ENCODE measurements at regions not wholly inside any gene's neighbourhood (a gene's known extent, or its start where the extent isn't known, plus 50 kb on each side); places are given as distances from the start of the nearest gene placed in this dataset.
A peak's percentile ranks its signal among the peaks of the same experiment; 100 is the strongest.

DNA sequence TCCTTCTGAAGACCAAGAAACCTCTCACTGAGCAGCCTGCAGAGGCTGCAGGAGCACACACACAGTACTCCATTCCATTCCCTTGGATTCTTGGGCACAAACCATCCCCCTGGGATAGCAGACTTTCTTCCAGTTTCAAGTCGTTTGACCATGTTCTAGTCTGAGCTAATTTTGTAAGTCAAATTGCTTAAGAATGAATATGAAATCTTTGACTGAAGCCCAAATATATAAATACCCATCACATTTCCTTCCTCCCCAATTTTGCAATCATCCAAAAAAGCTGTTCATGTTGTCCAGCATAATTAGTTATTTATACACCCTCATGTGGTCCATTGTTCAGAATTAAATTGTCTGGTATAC lies 231.2 kb upstream of the TPRG1 start:
- no peak for DNase-seq

DNA sequence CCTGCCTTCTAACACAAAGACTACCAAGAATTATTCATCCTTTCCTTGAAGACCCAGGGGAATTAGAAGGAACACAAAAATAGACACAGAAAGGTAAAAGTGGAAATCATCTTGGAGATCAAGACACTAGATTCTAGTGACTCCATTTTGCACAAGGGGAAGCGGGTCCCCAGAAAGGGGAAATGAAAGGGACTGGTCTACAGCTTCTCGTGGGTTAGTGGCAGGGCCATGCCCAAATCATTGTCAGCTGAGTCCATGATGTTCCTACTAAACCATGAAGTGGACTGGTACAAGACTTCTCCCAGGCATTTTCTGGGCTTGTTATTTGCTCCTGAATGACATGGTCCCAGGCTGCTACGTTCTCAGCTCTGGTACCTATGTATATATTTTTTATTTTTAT lies 230.7 kb upstream of the TPRG1 start:
- no peak for DNase-seq

DNA sequence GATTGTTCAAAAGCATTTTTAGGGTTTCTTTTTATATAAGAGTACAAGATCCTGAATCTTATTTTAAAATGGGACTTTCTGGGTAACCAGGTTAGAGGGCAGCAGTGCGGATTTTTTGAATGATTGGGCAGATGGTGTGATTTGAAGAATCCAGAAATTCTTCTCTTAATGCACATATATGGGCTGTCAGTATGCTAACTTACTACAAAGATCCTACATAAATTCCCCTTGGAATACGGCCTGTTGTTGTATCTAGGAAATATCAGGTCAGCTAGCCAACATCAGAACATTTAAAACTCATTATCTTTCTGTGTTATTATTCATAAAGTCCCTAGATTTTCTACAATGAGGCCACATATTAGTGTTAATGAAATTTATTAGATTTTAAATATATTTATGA lies 229.6 kb upstream of the TPRG1 start:
- DNase-seq: no peak

DNA sequence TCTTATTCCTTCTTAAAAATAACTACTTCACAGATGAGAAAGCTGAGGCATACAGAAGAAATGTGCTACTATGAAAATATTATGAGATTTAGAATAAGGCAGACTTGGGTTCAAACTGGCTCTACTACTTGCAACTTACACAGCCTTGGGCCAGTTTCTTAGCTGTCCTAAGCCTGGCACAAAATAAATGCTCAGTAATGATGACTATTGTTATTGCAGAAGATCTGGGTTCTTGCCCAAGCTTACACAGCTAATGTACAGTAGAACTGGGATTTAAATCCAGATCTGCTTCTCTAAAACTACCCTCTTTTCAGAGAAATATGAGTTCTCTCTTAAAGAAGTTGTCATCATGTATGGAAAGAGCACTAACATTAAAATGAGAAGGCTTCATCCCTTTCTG lies 228.2 kb upstream of the TPRG1 start:
- no peak for DNase-seq

DNA sequence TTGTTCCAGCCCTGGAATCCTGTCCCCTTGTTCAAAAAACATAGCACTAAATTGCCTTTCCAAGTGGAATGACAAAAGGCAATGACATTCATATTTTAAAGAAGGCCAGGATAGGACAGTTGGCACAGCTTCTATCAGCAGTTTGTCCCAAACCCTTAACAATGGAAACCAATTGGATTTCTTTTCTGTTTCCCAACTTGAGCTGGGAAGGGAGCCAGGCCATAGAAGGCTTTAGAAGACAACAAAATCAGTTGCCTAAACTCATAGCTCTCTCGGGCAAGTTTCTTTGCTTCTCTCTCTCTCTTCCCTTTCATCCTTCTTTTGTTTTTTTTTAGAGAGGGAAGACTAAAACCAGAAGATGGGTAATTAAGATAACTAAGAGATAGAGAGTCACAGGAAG lies 227.7 kb upstream of the TPRG1 start:
- DNase-seq: no peak

DNA sequence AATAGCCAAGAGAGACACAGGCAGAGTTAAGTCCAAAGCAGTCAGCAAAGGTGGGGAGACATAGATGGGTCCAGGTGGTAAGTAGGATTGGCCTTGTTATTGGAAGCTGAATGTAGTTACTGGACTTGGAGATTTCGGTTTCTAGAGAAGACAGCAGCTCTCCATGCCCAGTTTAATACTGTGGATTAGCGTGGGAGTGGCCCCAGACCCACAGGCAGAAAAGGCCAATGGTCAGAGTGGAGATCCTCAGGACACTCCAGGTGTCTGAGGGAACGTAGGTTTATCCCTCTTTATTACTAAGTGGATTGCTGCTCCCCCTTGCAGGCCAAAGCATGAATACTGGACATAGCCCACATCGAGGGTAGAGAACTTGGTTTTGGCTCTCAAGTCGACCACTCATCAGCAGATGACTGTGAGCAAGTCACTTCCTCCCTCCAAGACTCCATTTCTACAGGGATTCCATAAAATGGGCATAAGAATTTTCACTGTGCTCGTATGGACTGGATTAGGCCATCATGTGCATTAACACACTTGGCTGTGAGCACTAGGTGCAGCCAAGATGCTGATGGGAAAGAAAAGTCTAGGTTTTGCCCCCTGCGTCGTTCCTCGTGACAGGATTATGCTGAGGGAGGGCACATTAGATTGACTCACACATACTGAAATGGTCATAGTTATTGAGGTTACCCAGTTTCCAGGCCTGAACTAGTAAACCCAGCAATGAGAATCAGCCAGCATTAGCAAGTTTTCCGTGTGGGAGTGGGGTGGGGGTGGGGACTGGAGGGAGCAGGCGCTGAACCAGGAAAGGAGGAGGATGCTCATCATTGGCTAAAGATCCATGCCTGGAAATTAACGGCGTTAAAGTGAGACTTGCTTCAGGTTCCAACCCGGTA lies 225.2 kb upstream of the TPRG1 start:
- no peak for DNase-seq

DNA sequence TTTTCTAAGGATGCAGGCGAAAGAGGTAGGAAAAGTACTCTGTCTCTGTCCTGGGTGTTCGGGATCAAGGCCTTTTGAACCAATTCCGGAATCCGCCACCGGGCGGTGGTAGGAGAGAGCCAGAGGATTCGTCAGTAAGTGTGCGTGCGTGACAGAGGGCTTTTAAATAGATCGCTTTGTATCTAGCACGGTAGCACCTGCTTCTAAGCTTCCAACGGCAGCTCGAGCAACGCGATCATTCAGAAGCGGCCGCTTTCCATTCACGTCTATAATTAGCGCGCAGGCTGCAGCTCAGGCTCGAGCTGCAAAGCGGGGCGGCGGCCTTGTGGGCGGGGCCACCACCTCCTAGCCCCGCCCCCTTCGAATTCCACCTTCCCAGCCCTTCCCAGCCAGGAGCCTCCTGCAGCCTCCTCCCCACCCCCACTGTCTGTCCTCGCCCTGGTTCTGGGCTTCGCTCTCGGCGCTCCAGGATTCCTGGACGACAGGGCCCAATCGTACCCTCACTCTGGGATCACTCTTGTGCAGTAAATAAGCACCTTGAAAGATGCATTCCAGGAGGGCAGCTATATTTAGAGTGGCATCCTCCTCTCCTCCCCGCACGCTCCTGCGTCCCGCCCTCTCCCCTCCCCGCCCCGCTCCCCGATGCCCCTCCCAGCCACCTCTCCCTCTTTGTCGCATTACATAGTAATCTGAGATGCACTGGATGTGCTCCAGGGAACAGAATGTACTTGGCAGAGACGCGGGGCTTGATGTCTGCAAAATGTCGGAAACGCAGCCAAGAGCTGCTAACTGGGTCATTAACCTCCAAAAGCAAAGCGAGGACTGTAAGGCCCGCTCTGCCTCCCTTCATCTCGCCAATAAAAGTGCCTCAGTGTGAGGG lies 224.1 kb upstream of the TPRG1 start:
- no peak for DNase-seq

DNA sequence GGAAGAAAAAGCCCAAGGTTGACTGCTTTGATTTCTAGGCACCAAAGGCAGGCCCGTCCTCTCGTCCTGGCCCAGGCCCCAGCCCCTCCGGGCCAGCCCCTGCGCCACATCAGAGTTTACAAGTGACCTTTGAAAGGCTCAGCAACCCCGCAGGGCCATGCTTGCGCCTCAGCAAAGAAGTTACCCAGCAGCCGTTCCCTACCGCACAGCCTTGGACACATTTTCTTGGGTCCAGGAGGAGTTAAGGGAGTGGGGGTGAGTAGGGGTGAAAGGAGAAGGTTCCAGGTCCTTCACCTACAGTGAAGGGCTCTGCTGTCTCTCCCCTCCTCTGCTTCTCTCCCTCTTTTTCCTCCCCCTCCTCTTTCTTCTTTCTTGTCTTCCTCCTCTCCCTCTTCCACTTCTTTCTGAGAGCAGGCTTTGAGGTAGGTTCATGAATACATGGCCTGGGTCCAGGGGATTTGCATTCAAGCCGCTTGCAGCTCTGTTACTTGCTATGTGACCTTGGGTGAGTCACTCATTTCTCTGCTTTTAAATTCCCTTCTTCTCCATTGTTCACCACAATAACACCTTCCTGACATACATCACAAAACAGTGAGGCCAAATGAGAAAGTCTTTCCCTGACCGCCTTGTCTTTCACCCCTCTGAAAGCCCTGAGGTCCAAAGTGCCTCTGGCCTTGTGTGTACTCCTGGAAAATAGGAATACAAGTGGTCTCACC lies 223.3 kb upstream of the TPRG1 start:
- DNase-seq: no peak

DNA sequence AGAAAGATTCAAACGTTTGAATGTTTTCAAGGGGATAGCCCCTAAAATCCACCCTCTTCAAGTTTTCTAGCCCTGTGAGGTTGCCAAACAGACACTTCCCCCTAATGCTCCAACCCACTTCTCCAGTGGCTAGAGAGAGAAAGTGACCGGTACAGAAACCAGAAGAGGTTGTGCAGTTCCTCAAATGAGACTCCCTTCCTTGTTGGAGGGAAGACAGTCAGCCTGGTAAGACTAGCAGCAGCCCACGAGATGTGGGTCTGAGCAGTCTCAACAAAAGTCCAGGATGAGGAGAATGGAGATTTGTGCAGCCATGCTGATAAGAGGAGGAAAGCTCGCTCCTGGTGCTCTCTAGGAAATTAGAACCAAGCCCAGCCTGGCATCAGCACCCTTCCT lies 222.8 kb upstream of the TPRG1 start:
- DNase-seq: no peak

DNA sequence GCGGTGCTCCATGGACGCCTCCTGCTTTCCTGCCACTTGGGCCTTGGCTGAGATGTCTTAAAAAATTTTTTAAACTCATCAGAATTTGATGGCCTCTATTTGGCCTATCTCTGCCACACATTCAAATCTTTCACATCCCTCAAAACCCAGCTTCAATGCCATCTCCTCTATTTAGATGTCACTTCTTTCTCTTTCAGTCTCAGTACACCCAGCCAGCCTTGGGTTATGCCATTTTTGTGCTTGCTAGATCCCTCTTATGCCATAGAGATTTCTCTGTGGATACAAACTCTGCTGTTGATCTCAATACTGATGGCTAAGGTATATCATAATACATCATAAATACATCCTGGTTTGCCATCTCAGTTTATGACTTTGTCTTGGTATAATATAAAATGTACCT lies 222.3 kb upstream of the TPRG1 start:
- DNase-seq: no peak

DNA sequence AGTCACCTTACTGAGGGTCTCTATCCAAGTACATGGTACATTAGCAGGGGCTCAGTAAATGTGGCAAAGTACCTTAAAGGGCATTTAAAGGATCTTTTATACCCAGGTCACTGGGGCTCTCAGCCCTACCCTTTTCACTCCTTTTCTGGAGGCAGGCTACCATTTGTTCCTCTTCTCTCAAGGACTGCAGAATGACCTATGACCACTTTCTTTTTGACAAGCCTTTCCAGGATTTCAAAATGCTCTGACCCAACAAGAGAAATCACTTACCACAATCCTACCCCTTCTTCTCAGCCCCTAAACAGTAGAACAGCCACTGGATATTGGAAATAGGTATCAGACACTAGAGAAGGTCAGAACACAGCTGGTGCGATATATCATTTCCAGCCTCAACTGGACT lies 221.8 kb upstream of the TPRG1 start:
- DNase-seq: no peak

DNA sequence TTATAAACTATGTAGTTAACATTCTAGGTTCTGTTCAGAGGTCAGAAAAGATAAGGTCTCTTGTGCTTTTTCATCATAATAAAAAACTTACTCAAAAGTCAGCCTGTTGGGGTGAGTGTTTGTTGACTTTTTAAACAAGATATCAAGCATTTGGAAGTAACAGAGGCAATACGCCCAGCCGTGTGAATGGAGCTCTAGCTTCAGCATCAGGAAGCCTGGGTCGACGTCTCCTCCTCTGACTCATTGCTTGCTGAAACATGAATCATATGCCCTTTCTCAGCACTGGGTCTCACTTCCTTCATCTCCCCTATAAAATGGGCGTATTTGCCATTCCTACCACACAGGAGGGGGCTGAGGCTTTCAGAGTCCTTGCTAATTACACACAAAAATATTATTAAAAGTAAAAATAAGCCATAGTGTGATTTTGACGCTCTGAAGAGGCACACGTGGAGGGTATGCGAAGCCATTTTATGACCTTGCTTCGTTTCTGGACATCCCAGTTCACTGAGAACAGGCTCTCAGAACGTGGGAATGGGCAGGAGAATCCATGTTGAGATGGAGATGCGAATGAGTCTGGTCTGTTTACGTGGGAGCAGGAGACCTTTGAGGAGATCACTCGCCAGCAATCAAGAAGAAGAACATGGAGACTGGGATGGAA lies 220.8 kb upstream of the TPRG1 start:
- no peak for DNase-seq

DNA sequence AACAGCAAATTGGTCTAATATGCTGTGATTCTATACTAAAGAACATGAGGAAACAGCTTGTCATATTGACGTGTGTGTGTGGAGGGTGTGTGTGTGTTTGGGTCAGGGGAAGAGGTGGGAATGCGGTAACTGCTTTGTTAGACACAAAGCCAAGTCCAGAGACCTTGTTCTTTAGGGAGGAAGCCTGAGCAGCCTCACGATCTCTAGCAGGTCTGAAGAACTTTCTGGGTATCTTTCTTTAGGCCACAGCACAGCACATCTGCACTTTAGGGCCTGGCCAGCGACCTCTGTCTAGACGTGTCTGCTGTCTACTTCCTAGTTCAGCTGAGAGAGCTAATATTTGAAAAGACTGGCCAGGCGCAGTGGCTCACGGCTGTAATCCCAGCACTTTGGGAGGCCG lies 220.0 kb upstream of the TPRG1 start:
- DNase-seq: no peak

DNA sequence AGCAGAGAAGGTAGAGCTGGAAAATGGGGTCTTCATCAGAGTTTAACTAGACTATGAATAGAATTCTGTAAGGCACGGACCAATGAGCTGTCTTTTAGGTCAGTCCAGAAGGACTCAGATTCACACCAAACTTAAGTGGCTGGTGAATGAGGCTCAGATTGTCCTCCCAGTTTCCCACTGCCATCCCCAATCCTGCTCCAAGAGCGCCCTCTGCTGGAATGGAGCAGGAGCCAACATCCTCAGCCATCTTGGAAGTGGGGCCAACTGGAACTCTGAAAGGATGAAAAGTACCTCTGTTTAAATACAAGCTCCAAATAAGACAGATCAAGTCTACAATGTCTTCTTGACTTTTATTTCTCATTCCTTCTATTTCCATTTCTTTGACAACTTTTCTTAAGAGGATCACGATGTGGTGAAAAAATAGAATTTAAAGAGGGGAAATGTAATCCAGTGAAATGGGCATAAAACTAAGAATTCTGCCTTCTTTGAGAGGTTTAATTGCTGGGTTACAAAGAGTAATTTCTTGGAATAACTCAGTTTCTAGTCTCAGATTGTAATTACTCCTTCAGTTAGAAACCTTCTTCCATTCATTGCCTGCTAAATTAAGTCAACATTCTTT lies 217.1 kb upstream of the TPRG1 start:
- peak; percentile 70 for DNase-seq

DNA sequence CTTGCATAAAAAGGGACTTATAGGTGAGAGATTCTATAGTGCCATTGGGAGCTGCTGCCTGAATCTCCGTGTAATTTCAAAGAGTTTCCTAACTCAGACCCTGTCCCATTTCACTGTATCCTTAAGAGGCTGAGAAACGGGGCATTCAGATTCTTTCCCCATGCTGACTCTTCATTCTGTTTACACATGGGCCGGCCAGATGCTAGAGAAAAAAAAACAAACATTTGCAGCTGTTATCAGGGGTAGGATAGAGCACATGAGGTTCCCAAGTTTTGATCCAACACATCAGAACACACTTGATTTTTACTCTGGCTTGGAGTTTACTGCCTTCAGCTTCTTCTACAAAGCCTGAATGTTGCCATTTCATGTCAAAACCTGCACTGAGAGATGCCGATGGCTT lies 215.9 kb upstream of the TPRG1 start:
- no peak for DNase-seq

DNA sequence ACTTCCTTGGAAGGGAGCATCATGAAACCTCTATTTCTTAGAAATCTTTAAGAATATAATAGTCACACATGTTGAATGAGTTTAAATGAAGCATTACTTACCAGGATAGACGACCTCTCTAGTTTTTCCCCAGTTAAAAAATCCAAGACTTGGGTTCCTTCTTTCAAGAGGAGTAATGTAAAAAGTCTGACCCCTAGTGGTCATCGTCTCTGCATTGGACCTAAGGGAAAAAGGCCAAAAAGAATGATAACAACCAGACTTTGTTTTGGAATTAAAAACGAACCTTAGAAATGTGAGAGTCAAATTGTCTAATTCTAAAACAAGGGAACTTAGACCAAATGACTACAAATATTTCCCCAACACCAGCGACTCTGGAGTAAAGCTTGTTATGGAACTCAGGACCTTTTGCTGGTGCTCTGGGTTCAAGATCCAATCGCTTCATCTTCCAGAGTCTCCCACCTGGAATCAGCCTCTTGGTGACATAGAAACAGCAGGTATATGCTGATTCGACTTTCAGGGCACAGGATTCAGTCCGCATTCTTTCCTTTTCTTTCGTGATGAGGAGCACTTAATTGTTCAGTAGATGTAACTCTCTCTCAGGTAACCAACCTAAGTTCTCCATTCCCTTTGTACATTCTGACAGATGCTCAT lies 214.8 kb upstream of the TPRG1 start:
- no peak for DNase-seq

DNA sequence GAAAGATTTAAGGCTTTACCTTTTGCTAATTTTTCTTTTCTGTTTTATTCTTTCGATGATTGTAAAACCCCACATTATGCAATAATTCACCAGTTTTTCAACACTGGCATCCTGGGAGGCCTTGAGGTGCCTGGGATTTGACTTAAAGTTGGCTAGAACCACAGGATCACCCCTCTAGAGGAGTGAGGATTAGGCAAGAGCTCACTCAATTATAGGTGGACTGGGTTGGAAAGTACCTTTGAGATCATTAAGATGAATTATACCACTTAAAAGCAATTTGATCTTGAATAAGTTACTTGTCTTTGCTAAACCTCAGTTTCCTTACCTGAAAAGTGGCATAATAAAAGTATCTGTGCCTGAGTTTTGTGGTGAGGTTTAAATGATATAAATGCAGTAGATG lies 212.8 kb upstream of the TPRG1 start:
- DNase-seq: no peak

DNA sequence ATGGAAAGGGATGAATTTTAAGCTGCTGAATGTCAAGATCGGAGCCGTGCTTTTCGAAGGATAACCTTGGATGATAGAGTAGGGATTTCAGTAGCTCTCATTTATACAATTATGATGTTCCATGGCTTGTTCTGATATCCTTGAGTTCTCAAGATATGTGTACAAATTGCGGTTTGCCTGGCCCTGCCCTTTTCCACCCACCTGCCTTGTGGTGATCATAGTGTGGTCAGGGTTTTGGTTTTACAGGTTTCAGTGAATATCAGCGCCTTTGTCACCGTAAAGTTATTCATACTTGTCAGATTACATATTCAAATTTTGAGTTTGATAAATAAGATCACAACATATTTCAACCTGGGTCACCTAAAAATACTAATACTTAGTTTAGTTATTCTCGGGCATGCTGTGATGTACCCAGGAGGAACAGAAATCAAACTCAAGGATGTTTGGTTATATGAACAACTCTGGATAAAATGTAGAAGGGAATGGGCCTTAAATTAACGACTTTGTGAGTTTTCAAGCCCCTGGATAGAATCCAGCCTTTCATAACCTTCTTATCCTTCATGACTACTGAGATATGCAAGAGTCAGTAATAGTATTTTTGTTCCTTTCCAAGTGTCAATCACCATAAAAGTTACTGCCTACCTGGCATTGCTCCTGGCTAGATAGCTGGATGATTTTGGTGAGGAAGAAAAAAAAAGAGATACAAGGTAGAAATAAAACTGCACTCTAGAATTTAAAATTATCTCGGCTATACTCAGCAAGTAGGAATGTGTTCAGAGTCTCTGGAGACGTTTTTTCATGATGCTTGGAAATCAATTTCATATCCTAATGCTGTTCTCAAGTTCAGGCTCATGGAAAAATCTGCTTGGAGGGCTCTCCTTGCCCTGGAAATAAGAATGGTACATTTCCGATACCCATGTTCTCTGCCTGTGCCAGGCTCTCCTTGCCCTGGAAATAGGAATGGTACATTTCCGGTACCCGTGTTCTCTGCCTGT lies 209.2 kb upstream of the TPRG1 start:
- DNase-seq: no peak

DNA sequence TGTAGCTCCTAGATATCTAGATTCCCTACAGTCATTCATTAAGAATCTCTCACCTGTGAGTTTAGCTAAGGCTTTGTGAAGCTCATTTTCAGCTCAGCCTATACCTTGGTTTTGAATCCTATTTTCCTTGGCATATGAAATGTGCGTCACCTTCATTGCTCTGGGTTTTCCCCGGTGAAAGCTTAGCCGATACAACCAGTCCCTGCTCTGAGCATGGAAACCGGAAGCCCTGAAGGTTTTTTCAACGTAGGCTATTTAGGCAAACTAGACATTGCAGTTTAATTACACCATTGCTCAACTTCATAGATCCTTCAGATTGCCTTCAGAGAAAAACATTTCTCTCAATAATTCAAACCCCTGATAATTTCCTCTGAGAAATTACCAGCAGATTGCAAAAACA lies 206.8 kb upstream of the TPRG1 start:
- no peak for DNase-seq

DNA sequence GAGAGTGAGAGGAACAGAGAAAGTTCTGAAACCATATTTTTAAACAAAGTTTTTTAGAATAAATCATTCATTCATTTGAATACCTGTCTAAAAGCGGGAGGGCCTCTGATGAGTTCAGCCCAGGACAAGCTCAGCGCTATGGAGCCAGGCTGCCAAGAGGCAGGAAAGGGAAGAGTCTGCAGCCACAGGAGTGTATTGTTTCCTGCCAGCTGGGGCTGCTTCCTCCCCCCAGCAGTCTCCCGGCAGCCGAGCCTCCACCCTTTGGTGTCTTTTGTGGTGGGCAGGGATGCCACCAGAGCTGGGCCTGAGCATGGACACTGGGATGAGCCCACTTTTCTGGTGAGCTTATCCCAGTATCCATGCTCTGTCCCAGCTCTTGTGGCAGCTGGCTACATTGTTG lies 199.5 kb upstream of the TPRG1 start:
- DNase-seq: no peak
